ENCODE measurements at regions not wholly inside any gene's neighbourhood (a gene's known extent, or its start where the extent isn't known, plus 50 kb on each side); places are given as distances from the start of the nearest gene placed in this dataset.

DNA sequence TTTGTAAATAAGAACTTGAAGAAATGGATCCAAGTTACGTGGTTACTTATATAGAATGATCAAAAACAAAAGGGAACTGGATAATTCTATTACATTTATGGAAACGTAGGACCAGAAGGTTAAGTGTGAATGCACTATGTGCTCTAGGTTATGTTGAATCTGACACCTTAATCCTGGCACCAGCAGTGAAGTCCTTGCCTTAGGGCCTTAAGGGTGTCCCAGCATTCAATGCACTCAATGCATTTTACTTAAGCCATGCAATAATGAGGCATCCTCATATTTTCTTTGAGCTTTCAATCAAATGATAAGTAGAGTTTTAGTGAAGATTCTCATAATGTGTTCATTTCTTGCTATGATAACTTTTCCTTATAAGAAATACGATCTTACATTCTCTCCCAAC is 178.3 kb upstream of the AGR3 start:
- TF ChIP-seq, protein P1, sequence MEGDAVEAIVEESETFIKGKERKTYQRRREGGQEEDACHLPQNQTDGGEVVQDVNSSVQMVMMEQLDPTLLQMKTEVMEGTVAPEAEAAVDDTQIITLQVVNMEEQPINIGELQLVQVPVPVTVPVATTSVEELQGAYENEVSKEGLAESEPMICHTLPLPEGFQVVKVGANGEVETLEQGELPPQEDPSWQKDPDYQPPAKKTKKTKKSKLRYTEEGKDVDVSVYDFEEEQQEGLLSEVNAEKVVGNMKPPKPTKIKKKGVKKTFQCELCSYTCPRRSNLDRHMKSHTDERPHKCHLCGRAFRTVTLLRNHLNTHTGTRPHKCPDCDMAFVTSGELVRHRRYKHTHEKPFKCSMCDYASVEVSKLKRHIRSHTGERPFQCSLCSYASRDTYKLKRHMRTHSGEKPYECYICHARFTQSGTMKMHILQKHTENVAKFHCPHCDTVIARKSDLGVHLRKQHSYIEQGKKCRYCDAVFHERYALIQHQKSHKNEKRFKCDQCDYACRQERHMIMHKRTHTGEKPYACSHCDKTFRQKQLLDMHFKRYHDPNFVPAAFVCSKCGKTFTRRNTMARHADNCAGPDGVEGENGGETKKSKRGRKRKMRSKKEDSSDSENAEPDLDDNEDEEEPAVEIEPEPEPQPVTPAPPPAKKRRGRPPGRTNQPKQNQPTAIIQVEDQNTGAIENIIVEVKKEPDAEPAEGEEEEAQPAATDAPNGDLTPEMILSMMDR (IDR thresholded peaks at IDR 0.05; ENCODE audit: low read depth, low read length) = no peak
- DNase-seq (ENCODE audit: low read depth in 2 of 2) = no peak
- no peak overlapping the region for H3K4me3 ChIP-seq (replicated peaks in 1 of 2; ENCODE audit: low read depth in 2 of 2, low read length in 2 of 2)

DNA sequence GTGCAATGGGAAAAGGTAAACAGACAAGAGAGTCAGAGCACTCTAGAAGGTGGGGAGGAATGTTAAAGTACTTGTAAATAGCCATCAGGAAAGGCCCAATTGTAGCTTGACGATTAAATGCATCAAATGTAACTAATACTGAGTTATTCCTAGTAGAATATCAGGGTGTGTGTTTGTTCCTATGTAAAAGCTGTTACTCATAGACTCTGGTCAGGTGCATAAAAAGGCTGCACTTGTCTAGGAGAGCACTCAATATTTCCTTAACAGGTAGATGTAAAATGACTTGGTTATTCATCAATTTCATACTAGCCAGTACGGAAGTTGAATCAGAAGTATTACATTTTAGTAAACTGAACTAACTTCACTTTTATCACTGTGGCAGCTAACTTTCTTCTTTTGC is 179.7 kb upstream of the AGR3 start:
- TF ChIP-seq, protein P1 (IDR thresholded peaks at IDR 0.05; ENCODE audit: low read depth, low read length) = no peak
- no peak overlapping the region for H3K4me3 ChIP-seq (replicated peaks in 1 of 2; ENCODE audit: low read depth in 2 of 2, low read length in 2 of 2)
- DNase-seq (ENCODE audit: low read depth in 2 of 2) = no peak

DNA sequence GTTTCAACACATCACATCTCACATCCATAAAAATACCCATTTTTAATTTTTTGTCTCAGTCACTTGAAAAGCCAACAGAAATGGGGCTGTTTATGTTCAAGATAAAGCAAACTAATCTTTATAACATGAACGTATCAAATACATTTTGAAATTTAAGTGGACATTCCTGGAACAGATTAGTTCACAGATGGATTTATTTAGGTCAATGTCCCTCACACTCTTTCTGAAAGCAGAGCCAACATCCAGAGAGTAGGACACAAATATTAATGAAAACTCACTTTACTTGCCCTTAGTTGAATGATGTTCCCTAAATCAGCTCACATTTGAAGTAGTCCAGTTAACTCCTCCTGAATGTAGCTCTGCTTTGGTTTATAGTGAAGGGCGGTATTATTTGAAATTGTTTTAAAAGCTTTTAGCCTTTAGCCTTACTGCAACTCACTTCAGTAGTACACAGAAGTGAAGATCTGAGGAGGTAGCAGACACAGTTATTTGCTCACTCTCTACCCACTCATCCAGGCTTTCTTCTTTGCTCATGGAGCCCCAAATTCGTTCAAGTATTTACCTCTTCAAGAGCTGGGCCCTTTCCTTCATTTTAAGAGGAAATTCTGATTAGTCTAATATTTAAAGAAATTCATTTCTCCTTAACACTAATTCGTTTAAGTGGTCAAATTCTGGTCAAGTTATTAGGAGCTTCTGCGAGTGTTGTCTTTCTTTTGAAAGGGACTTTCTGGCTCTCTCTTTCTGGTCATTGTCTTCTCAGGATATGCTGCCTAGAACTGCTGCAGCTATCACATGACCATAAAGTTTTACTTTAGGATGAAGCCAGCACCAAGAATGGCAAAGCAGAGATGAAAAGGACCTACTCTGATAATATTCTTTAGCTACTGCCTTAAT is 180.6 kb upstream of the AGR3 start:
- TF ChIP-seq, protein P1 (IDR thresholded peaks at IDR 0.05; ENCODE audit: low read depth, low read length) = no peak
- DNase-seq (ENCODE audit: low read depth in 2 of 2) = no peak

DNA sequence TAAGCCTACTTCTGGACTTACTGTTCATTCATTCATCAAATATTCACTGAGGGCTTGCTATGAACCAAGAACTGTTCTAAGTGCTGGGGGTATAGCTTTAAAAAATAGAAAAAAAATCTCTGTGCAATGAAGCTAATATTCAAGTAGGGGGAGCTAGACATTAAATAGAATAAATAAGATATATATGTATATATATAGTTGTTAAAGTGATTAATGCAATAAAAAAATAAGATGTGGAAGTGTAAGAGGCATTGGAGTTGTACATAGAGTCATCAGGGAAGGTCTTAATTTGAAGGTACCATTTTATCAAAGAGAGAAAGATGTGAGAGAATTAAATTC is 181.2 kb upstream of the AGR3 start:
- no peak overlapping the region for H3K4me3 ChIP-seq (replicated peaks in 1 of 2; ENCODE audit: low read depth in 2 of 2, low read length in 2 of 2)
- peak; percentile 41 for DNase-seq (ENCODE audit: low read depth in 2 of 2)
- TF ChIP-seq, protein P1 (IDR thresholded peaks at IDR 0.05; ENCODE audit: low read depth, low read length) = peak; percentile 21

More for the DNA sequence above, 180.6 kb upstream of the AGR3 start:
- no peak overlapping the region for H3K4me3 ChIP-seq (replicated peaks in 1 of 2; ENCODE audit: low read depth in 2 of 2, low read length in 2 of 2)

DNA sequence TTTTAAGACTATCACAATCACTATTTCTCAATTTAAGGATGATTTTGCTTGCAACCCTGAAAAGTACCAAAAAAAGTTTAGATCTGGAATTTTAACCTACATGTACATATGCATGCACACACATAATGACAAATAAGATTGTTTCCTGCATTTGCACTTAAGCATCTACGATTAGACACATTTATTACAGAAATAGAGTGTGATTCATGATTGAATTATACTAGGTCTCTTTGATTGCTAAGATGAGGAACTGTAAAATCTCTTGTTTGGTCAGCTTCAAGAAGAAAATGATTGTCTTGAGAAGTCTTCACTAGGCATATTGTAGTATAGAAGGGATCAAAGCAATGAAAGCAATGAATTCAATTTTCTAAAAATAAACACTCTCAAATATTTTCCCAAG is 185.9 kb upstream of the AGR3 start:
- DNase-seq (ENCODE audit: low read depth in 2 of 2) = no peak
- TF ChIP-seq, protein P1 (IDR thresholded peaks at IDR 0.05; ENCODE audit: low read depth, low read length) = no peak
- H3K4me3 ChIP-seq (replicated peaks in 1 of 2; ENCODE audit: low read depth in 2 of 2, low read length in 2 of 2) = no peak overlapping the region

DNA sequence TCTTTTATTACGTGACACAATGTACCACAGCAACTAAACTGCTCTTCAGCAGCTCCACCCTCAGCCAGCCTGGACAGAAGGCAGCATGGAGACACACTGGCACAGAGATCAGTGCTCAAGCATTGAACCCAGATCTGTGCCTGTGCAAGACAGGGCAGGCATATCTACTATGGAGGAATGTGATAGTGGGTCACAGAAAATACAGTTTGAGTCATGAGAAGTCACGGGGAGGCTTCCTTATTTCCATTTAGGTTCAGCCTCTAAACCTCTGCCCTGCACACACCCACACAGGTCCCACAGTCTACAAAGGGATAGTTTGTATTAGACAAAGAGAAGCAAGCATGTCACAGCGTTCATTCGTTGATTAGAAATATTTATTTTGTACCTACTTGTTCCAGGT is 187.4 kb upstream of the AGR3 start:
- DNase-seq (ENCODE audit: low read depth in 2 of 2) = no peak
- TF ChIP-seq, protein P1 (IDR thresholded peaks at IDR 0.05; ENCODE audit: low read depth, low read length) = no peak
- H3K4me3 ChIP-seq (replicated peaks in 1 of 2; ENCODE audit: low read depth in 2 of 2, low read length in 2 of 2) = no peak overlapping the region

All from cardiac fibroblast (primary cell).